ENCODE measurements at regions not wholly inside any gene's neighbourhood (a gene's known extent, or its start where the extent isn't known, plus 50 kb on each side); places are given as distances from the start of the nearest gene placed in this dataset.

GRCh38 chr9:88934876-88935535, 56.3 kb upstream of the S1PR3 start:
- no peak for DNase-seq

- no peak for DNase-seq
Measured at GRCh38 chr9:88936132-88936531, 55.1 kb upstream of the S1PR3 start.

GRCh38 chr9:88936668-88937067, 54.6 kb upstream of the S1PR3 start:
- no peak for DNase-seq

GRCh38 chr9:88937248-88937647, 54.0 kb upstream of the S1PR3 start:
- DNase-seq = no peak

- no peak for DNase-seq
Measured at GRCh38 chr9:88938189-88938588, 53.1 kb upstream of the S1PR3 start.

Measured in CD4-positive, alpha-beta T cell treated with Interleukin-10 for 1 hour (primary cell).